ENCODE measurements at regions not wholly inside any gene's neighbourhood (a gene's known extent, or its start where the extent isn't known, plus 50 kb on each side); places are given as distances from the start of the nearest gene placed in this dataset.

- Mint-ChIP-seq H3K36me3 (ENCODE audit: unreplicated experiment) (peaks cover 2% of the 10 kb centered on the region), H3K4me3 (ENCODE audit: unreplicated experiment) (no peak overlapping the region), H3K9me3 (ENCODE audit: unreplicated experiment) (no peaks in the 10 kb centered on the region), H3K4me1 (ENCODE audit: low read depth, unreplicated experiment) (peaks cover 5% of the 10 kb centered on the region), H3K27ac (ENCODE audit: unreplicated experiment) (no peak overlapping the region), H3K27me3 (ENCODE audit: unreplicated experiment) (no peaks in the 10 kb centered on the region)
- no peak for DNase-seq
- TF ChIP-seq, protein P1, sequence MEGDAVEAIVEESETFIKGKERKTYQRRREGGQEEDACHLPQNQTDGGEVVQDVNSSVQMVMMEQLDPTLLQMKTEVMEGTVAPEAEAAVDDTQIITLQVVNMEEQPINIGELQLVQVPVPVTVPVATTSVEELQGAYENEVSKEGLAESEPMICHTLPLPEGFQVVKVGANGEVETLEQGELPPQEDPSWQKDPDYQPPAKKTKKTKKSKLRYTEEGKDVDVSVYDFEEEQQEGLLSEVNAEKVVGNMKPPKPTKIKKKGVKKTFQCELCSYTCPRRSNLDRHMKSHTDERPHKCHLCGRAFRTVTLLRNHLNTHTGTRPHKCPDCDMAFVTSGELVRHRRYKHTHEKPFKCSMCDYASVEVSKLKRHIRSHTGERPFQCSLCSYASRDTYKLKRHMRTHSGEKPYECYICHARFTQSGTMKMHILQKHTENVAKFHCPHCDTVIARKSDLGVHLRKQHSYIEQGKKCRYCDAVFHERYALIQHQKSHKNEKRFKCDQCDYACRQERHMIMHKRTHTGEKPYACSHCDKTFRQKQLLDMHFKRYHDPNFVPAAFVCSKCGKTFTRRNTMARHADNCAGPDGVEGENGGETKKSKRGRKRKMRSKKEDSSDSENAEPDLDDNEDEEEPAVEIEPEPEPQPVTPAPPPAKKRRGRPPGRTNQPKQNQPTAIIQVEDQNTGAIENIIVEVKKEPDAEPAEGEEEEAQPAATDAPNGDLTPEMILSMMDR (IDR thresholded peaks at IDR 0.05; ENCODE audit: partially characterized antibody, unreplicated experiment), result no peak
Measured at GRCh38 chr18:73482901-73483300, 615.1 kb upstream of the NETO1 start.

DNA sequence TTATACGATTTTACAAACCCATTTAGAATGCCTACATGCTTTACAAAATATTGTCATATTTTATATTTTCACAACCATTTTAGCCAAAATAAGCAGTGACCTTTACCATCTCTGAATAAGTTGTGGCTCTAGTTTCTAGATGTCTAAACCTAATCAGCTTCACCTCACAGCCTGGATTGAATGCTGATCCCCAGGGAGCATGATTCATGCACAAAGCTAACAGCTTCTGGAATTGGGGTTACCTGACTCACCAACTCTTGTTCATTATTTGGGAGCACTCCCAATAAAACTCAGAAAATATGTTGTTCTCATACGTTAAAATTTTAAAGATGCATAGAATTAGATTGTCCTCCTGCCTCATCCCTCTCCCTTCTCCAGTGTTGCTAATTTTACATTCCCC is 611.7 kb upstream of the NETO1 start:
- TF ChIP-seq, protein P1 (IDR thresholded peaks at IDR 0.05; ENCODE audit: partially characterized antibody, unreplicated experiment), result no peak
- no peak for DNase-seq
- no peaks in the 10 kb centered on the region for H3K27me3 Mint-ChIP-seq (ENCODE audit: unreplicated experiment)
- H3K36me3 Mint-ChIP-seq (ENCODE audit: unreplicated experiment), result peaks cover 3% of the 10 kb centered on the region
- peaks cover 3% of the 10 kb centered on the region for H3K4me1 Mint-ChIP-seq (ENCODE audit: low read depth, unreplicated experiment)
- H3K9me3 Mint-ChIP-seq (ENCODE audit: unreplicated experiment), result no peaks in the 10 kb centered on the region
- no peak overlapping the region for H3K4me3 Mint-ChIP-seq (ENCODE audit: unreplicated experiment)
- H3K27ac Mint-ChIP-seq (ENCODE audit: unreplicated experiment), result no peak overlapping the region

GRCh38 chr18:73478191-73478590 is 610.4 kb upstream of the NETO1 start:
- TF ChIP-seq, protein P1 (IDR thresholded peaks at IDR 0.05; ENCODE audit: partially characterized antibody, unreplicated experiment), result no peak
- Mint-ChIP-seq H3K4me3 (ENCODE audit: unreplicated experiment) (no peak overlapping the region), H3K9me3 (ENCODE audit: unreplicated experiment) (no peaks in the 10 kb centered on the region)

GRCh38 chr18:73476031-73476430 is 608.2 kb upstream of the NETO1 start:
- peaks cover 3% of the 10 kb centered on the region for H3K4me1 Mint-ChIP-seq (ENCODE audit: low read depth, unreplicated experiment)
- no peak for DNase-seq
- peaks cover 3% of the 10 kb centered on the region for H3K36me3 Mint-ChIP-seq (ENCODE audit: unreplicated experiment)
- TF ChIP-seq, protein P1 (IDR thresholded peaks at IDR 0.05; ENCODE audit: partially characterized antibody, unreplicated experiment), result no peak
- H3K9me3 Mint-ChIP-seq (ENCODE audit: unreplicated experiment), result no peaks in the 10 kb centered on the region
- H3K27ac Mint-ChIP-seq (ENCODE audit: unreplicated experiment), result no peak overlapping the region
- no peaks in the 10 kb centered on the region for H3K27me3 Mint-ChIP-seq (ENCODE audit: unreplicated experiment)
- no peak overlapping the region for H3K4me3 Mint-ChIP-seq (ENCODE audit: unreplicated experiment)

More at GRCh38 chr18:73478191-73478590, 610.4 kb upstream of the NETO1 start:
- Mint-ChIP-seq H3K36me3 (ENCODE audit: unreplicated experiment) (peaks cover 3% of the 10 kb centered on the region), H3K27me3 (ENCODE audit: unreplicated experiment) (no peaks in the 10 kb centered on the region), H3K4me1 (ENCODE audit: low read depth, unreplicated experiment) (peaks cover 3% of the 10 kb centered on the region), H3K27ac (ENCODE audit: unreplicated experiment) (no peak overlapping the region)
- DNase-seq, result no peak

DNA sequence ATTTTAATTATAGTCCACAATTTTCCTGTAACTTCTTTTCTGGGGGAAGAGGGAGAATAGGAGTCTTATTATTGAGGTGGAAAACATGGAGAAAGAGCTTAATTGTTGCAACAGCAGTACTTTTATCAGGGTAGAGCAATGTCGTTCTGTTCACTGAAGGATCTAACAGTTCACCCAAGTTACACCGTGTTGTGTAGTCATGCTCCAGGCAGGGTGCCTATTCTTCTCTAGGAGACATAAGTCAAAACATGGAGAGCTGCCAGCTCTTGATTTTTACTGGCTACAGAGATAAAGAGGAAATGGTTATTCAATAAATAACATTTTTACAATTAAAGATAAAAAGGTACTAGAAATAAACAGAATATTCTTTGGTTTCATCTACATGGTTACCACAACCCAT is 594.3 kb upstream of the NETO1 start:
- H3K4me1 Mint-ChIP-seq (ENCODE audit: low read depth, unreplicated experiment), result peaks cover 7% of the 10 kb centered on the region
- no peak overlapping the region for H3K4me3 Mint-ChIP-seq (ENCODE audit: unreplicated experiment)
- TF ChIP-seq, protein P1 (IDR thresholded peaks at IDR 0.05; ENCODE audit: partially characterized antibody, unreplicated experiment), result no peak
- no peaks in the 10 kb centered on the region for H3K36me3 Mint-ChIP-seq (ENCODE audit: unreplicated experiment)
- H3K27ac Mint-ChIP-seq (ENCODE audit: unreplicated experiment), result no peak overlapping the region
- no peaks in the 10 kb centered on the region for H3K27me3 Mint-ChIP-seq (ENCODE audit: unreplicated experiment)
- no peak for DNase-seq
- H3K9me3 Mint-ChIP-seq (ENCODE audit: unreplicated experiment), result no peaks in the 10 kb centered on the region

Data from glutamatergic neuron (in vitro differentiated cells).